A549 (cell line): ENCODE measurements at regions not wholly inside any gene's neighbourhood (a gene's known extent, or its start where the extent isn't known, plus 50 kb on each side); places are given as distances from the start of the nearest gene placed in this dataset.

ENCODE experiments used
- FOSL2 ChIP-seq, 2 experiments: fragments of 450-650 bp in 1 of 2; fragments of >200 bp in 1 of 2; sonication (Bioruptor Twin) in 1 of 2; formaldehyde crosslinking; IDR thresholded peaks; 2 replicates each; pipeline versions ENCODE4 v1.5.0 to v1.6.1; 2016 to 2020; ENCODE audit warnings: mild to moderate bottlenecking in 1 of 2, moderate library complexity in 1 of 2
- FOXS1 ChIP-seq: fragments of 250-450 bp; sonication (Bioruptor Pico); IDR thresholded peaks from 2 replicates; pipeline ENCODE4 v1.5.0; 2020; ENCODE audit warnings: mild to moderate bottlenecking, moderate library complexity
- HDAC2 ChIP-seq: fragments of 200-600 bp; sonication (generic); IDR thresholded peaks from 2 replicates; pipeline ENCODE4 v1.6.1; 2016
- MAZ ChIP-seq: fragments of 150-350 bp; IDR thresholded peaks from 2 replicates; pipeline ENCODE4 v1.6.1; 2014; ENCODE audit warnings: antibody characterized with exemption, low read depth, low read length, borderline replicate concordance
- NPAS2 ChIP-seq: fragments of 250-450 bp; sonication (Bioruptor Pico); IDR thresholded peaks from 2 replicates; pipeline ENCODE4 v1.8.0; 2022; ENCODE audit warnings: mild to moderate bottlenecking, moderate library complexity, borderline replicate concordance
- POLR2A ChIP-seq: IDR thresholded peaks from 2 replicates; pipeline ENCODE4 v1.6.1; 2012; ENCODE audit warnings: mild to moderate bottlenecking, low read length
- RAD21 ChIP-seq, 2 experiments: fragments of >200 bp in 1 of 2; sonication (Bioruptor Twin) in 1 of 2; formaldehyde crosslinking in 1 of 2; IDR thresholded peaks in 1 of 2; conservative IDR thresholded peaks in 1 of 2; 2 replicates in 1 of 2; 3 replicates in 1 of 2; pipeline ENCODE4 v1.6.1; 2012 to 2018; ENCODE audit warnings: inconsistent platforms in 1 of 2
- RCOR1 ChIP-seq: fragments of 150-350 bp; IDR thresholded peaks from 2 replicates; pipeline ENCODE4 v1.6.1; 2014; ENCODE audit warnings: antibody characterized with exemption, low read length, low read depth
- RFX5 ChIP-seq: fragments of 450-650 bp; IDR thresholded peaks from 2 replicates; pipeline ENCODE4 v1.7.1; 2014; ENCODE audit warnings: antibody characterized with exemption, mild to moderate bottlenecking, moderate library complexity
- TF ChIP-seq, protein P1 (sequence below): IDR thresholded peaks from 2 replicates; pipeline ENCODE4 v1.6.1; 2012
- TF ChIP-seq, protein P2 (sequence below): fragments of >200 bp; sonication (Bioruptor Twin); formaldehyde crosslinking; IDR thresholded peaks from 3 replicates; pipeline ENCODE4 v1.5.1; 2016
- TF ChIP-seq, protein P3 (sequence below): fragments of 200-600 bp; sonication (generic); IDR thresholded peaks from 2 replicates; pipeline ENCODE4 v1.6.1; 2016; ENCODE audit warnings: antibody characterized with exemption, mild to moderate bottlenecking, moderate library complexity
- TF ChIP-seq, protein P4 (sequence below): IDR thresholded peaks from 2 replicates; pipeline ENCODE4 v1.6.1; 2012

DNA sequence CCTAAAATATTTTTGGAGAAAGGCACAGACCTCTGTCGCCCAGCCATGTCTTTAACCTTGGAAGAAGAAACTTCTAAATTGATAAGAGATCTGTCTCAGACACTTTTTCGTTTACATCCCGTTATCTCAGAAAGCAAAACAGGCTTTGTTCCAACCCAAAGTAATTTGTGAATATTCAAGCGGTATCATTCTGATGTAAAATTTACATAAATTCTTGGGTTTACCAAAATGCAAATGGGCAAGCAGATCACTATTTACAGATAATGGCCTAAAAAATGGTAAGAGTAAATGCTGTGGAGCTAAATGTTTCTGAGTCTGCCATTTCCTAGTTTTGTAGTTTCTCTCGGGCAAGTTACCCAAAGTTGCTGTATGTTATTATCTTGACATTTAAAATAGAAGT, 101.9 kb upstream of the VPREB1 start:
- TF ChIP-seq RCOR1 = no peak
- TF ChIP-seq POLR2A = no peak
- TF ChIP-seq, protein P1, sequence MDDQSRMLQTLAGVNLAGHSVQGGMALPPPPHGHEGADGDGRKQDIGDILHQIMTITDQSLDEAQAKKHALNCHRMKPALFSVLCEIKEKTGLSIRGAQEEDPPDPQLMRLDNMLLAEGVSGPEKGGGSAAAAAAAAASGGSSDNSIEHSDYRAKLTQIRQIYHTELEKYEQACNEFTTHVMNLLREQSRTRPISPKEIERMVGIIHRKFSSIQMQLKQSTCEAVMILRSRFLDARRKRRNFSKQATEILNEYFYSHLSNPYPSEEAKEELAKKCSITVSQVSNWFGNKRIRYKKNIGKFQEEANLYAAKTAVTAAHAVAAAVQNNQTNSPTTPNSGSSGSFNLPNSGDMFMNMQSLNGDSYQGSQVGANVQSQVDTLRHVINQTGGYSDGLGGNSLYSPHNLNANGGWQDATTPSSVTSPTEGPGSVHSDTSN = no peak
- no peak for TF ChIP-seq MAZ
- TF ChIP-seq, protein P2, sequence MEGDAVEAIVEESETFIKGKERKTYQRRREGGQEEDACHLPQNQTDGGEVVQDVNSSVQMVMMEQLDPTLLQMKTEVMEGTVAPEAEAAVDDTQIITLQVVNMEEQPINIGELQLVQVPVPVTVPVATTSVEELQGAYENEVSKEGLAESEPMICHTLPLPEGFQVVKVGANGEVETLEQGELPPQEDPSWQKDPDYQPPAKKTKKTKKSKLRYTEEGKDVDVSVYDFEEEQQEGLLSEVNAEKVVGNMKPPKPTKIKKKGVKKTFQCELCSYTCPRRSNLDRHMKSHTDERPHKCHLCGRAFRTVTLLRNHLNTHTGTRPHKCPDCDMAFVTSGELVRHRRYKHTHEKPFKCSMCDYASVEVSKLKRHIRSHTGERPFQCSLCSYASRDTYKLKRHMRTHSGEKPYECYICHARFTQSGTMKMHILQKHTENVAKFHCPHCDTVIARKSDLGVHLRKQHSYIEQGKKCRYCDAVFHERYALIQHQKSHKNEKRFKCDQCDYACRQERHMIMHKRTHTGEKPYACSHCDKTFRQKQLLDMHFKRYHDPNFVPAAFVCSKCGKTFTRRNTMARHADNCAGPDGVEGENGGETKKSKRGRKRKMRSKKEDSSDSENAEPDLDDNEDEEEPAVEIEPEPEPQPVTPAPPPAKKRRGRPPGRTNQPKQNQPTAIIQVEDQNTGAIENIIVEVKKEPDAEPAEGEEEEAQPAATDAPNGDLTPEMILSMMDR = no peak
- no peak for TF ChIP-seq RAD21 (conservative IDR thresholded peaks at IDR 0.05 in 1 of 2, IDR thresholded peaks at IDR 0.05 in 1 of 2)
- TF ChIP-seq, protein P3, sequence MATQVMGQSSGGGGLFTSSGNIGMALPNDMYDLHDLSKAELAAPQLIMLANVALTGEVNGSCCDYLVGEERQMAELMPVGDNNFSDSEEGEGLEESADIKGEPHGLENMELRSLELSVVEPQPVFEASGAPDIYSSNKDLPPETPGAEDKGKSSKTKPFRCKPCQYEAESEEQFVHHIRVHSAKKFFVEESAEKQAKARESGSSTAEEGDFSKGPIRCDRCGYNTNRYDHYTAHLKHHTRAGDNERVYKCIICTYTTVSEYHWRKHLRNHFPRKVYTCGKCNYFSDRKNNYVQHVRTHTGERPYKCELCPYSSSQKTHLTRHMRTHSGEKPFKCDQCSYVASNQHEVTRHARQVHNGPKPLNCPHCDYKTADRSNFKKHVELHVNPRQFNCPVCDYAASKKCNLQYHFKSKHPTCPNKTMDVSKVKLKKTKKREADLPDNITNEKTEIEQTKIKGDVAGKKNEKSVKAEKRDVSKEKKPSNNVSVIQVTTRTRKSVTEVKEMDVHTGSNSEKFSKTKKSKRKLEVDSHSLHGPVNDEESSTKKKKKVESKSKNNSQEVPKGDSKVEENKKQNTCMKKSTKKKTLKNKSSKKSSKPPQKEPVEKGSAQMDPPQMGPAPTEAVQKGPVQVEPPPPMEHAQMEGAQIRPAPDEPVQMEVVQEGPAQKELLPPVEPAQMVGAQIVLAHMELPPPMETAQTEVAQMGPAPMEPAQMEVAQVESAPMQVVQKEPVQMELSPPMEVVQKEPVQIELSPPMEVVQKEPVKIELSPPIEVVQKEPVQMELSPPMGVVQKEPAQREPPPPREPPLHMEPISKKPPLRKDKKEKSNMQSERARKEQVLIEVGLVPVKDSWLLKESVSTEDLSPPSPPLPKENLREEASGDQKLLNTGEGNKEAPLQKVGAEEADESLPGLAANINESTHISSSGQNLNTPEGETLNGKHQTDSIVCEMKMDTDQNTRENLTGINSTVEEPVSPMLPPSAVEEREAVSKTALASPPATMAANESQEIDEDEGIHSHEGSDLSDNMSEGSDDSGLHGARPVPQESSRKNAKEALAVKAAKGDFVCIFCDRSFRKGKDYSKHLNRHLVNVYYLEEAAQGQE = no peak
- no peak for TF ChIP-seq HDAC2
- no peak for TF ChIP-seq FOXS1 (CRISPR knock-in tag)
- TF ChIP-seq NPAS2 (CRISPR knock-in tag) = no peak
- TF ChIP-seq RFX5 = no peak
- TF ChIP-seq, protein P4, sequence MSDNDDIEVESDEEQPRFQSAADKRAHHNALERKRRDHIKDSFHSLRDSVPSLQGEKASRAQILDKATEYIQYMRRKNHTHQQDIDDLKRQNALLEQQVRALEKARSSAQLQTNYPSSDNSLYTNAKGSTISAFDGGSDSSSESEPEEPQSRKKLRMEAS = no peak
- TF ChIP-seq FOSL2 (IDR thresholded peaks at IDR 0.05) = no peak
- TF ChIP-seq FOSL2 (CRISPR knock-in tag; IDR thresholded peaks at IDR 0.05) = no peak
